Natural killer cell (primary cell): ENCODE measurements at regions not wholly inside any gene's neighbourhood (a gene's known extent, or its start where the extent isn't known, plus 50 kb on each side); places are given as distances from the start of the nearest gene placed in this dataset.
"Not testable (repeated sequence)": the region's sequence is repeated elsewhere in the genome, so short reads cannot be mapped to it uniquely, and the experiment has no call there.

Source experiments
- ATAC-seq, 3 donors: fragments of 150-1000 bp in 2 of 3; fragments of 200-7000 bp in 1 of 3; cut with Tn5 transposase; 1 replicate in 1 of 3; 2 replicates in 2 of 3; pipeline ENCODE4 v1.10.0; 2021; ENCODE audit warnings: mild to moderate bottlenecking in 2 of 3, moderate library complexity in 2 of 3
- DNase-seq, 2 donors: peaks; one replicate each; pipeline versions ENCODE4 v3.0.0 to v3.0.0-alpha.2; 2013 to 2021; ENCODE audit warnings: mixed read lengths in 1 of 2
- H3K27ac ChIP-seq: one replicate; pipeline ENCODE4 v1.5.1; 2013; ENCODE audit warnings: mild to moderate bottlenecking, low read length
- H3K27me3 ChIP-seq: one replicate; pipeline ENCODE4 v1.6.1; 2013; ENCODE audit warnings: low read length; ENCODE audit not compliant: control insufficient read depth, insufficient read depth
- H3K36me3 ChIP-seq: one replicate; pipeline ENCODE4 v1.6.1; 2013; ENCODE audit warnings: low read length; ENCODE audit not compliant: control insufficient read depth, insufficient read depth
- H3K4me1 ChIP-seq: one replicate; pipeline ENCODE4 v1.6.1; 2013; ENCODE audit warnings: low read length; ENCODE audit not compliant: control insufficient read depth, insufficient read depth
- H3K4me3 ChIP-seq: one replicate; pipeline ENCODE4 v1.5.1; 2013; ENCODE audit warnings: low read length
- H3K9me3 ChIP-seq: one replicate; pipeline ENCODE4 v1.6.1; 2013; ENCODE audit warnings: low read length; ENCODE audit not compliant: control insufficient read depth, insufficient read depth
- H3K27ac Mint-ChIP-seq, 2 donors: one replicate each; pipeline ENCODE4 v1.8.0; 2022; ENCODE audit warnings: mild to moderate bottlenecking in 2 of 2, mixed read lengths in 2 of 2, moderate library complexity in 1 of 2
- H3K27me3 Mint-ChIP-seq, 2 donors: one replicate each; pipeline ENCODE4 v1.8.0; 2022; ENCODE audit warnings: low read depth in 2 of 2, mixed read lengths in 2 of 2
- H3K36me3 Mint-ChIP-seq: one replicate; pipeline ENCODE4 v1.8.0; 2022; ENCODE audit warnings: mixed read lengths
- H3K4me1 Mint-ChIP-seq, 2 donors: one replicate each; pipeline ENCODE4 v1.8.0; 2022; ENCODE audit warnings: mixed read lengths in 2 of 2
- H3K4me3 Mint-ChIP-seq: one replicate; pipeline ENCODE4 v1.8.0; 2022; ENCODE audit warnings: mild to moderate bottlenecking, moderate library complexity, mixed read lengths
- H3K9me3 Mint-ChIP-seq, 2 donors: one replicate each; pipeline ENCODE4 v1.8.0; 2022; ENCODE audit warnings: mixed read lengths in 2 of 2
- WGBS: methylation state at CpG from one replicate; pipeline ENCODE4 v1.1.7; 2013; ENCODE audit warnings: missing lambda C conversion rate; ENCODE audit not compliant: insufficient coverage; 5-methylcytosine and 5-hydroxymethylcytosine counted together
- intact Hi-C: fragments of 100-400 bp; cut with micrococcal nuclease; formaldehyde crosslinking; loops from one replicate; pipeline ENCODE4 v1.14.2; 2022
- TF ChIP-seq, protein P1 (sequence below): fragments of 200-600 bp; IDR thresholded peaks from one replicate; pipeline ENCODE4 v1.8.0; 2022; ENCODE audit warnings: antibody characterized with exemption

GRCh38 chr16:46404028-46404427 is 217.2 kb downstream of the SHCBP1 start:
- Mint-ChIP-seq H3K27me3 (no peaks in the 10 kb centered on the region), H3K4me3 (no peak overlapping the region), H3K9me3 (peaks cover 6 to 11% of the 10 kb centered on the region in 2 donors), H3K27ac (no peak overlapping the region), H3K4me1 (no peaks in the 10 kb centered on the region), H3K36me3 (peaks cover 21% of the 10 kb centered on the region)
- Histone ChIP-seq H3K4me1 (no peaks in the 10 kb centered on the region), H3K36me3 (no peaks in the 10 kb centered on the region), H3K27me3 (no peaks in the 10 kb centered on the region), H3K27ac (no peak overlapping the region), H3K4me3 (no peak overlapping the region), H3K9me3 (peaks cover 2% of the 10 kb centered on the region)
- intact Hi-C loops = no loop called here
- DNase-seq (no peak), ATAC-seq (no peak)
- TF ChIP-seq, protein P1, sequence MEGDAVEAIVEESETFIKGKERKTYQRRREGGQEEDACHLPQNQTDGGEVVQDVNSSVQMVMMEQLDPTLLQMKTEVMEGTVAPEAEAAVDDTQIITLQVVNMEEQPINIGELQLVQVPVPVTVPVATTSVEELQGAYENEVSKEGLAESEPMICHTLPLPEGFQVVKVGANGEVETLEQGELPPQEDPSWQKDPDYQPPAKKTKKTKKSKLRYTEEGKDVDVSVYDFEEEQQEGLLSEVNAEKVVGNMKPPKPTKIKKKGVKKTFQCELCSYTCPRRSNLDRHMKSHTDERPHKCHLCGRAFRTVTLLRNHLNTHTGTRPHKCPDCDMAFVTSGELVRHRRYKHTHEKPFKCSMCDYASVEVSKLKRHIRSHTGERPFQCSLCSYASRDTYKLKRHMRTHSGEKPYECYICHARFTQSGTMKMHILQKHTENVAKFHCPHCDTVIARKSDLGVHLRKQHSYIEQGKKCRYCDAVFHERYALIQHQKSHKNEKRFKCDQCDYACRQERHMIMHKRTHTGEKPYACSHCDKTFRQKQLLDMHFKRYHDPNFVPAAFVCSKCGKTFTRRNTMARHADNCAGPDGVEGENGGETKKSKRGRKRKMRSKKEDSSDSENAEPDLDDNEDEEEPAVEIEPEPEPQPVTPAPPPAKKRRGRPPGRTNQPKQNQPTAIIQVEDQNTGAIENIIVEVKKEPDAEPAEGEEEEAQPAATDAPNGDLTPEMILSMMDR = no peak
- WGBS = 76% methylated on average over 16 of the region's 16 CpGs

- H3K27me3 Mint-ChIP-seq, H3K4me1 ChIP-seq, H3K4me3 ChIP-seq, H3K27me3 ChIP-seq, H3K4me3 Mint-ChIP-seq, intact Hi-C loops, H3K36me3 Mint-ChIP-seq, H3K9me3 Mint-ChIP-seq, ATAC-seq, H3K9me3 ChIP-seq, H3K27ac Mint-ChIP-seq, H3K27ac ChIP-seq, H3K4me1 Mint-ChIP-seq, H3K36me3 ChIP-seq: not testable (repeated sequence)
- WGBS = 75% methylated on average over 18 of the region's 18 CpGs
- peak in 1 of 2 donors; percentile 41 for DNase-seq
Measured at GRCh38 chr16:46398559-46398958, 222.6 kb downstream of the SHCBP1 start.

GRCh38 chr16:46396883-46397270 is 224.3 kb downstream of the SHCBP1 start:
- H3K27ac Mint-ChIP-seq, H3K9me3 Mint-ChIP-seq, intact Hi-C loops, DNase-seq, H3K36me3 Mint-ChIP-seq, H3K27me3 Mint-ChIP-seq, H3K4me3 ChIP-seq, H3K27ac ChIP-seq, H3K36me3 ChIP-seq, H3K27me3 ChIP-seq, ATAC-seq, H3K4me1 Mint-ChIP-seq, H3K4me1 ChIP-seq, H3K9me3 ChIP-seq, H3K4me3 Mint-ChIP-seq: not testable (repeated sequence)
- 68% methylated on average over 14 of the region's 18 CpGs for WGBS

DNA sequence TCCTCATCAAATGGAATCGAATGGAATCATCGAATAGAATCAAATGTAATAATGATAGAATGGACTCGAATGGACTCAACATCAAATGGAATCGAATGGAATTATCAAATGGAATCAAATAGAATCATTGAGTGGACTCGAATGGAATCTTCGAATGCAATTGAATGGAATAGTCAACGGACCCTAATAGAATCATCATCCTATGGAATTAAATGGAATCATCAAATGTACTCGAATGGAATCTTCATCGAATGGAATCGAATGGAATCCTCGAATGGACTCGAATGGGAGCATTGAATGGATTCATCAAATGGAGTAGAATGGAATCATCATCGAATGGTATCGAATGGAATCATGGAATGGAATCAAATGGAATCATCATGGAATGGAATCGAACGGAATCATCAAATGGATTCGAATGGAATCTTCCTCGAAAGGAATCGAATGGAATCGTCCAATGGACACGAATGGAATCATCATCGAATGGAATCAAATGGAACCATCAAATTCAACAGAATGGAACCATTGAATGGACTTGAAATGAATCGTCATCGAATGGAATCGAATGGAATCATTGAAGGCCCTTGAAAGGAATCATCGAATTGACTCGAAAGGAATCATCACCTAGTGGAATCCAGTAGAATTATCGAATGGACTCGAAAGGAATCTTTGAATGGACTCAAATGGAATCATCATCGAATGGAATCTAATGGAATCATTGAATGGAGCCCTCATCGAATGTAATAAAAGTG is 224.9 kb downstream of the SHCBP1 start:
- ATAC-seq, H3K27ac ChIP-seq, H3K4me1 Mint-ChIP-seq, H3K27me3 Mint-ChIP-seq, H3K9me3 ChIP-seq, H3K4me1 ChIP-seq, intact Hi-C loops, H3K36me3 Mint-ChIP-seq, H3K9me3 Mint-ChIP-seq, H3K4me3 Mint-ChIP-seq, H3K27me3 ChIP-seq, H3K4me3 ChIP-seq, H3K36me3 ChIP-seq, H3K27ac Mint-ChIP-seq: not testable (repeated sequence)
- peak in 1 of 2 donors; percentile 25 for DNase-seq
- 75% methylated on average over 31 of the region's 31 CpGs for whole genome bisulfite sequencing

- 82% methylated on average over 23 of the region's 23 CpGs for WGBS
- H3K4me1 ChIP-seq, H3K27ac Mint-ChIP-seq, H3K4me3 ChIP-seq, intact Hi-C loops, ATAC-seq, H3K4me1 Mint-ChIP-seq, H3K27me3 Mint-ChIP-seq, H3K27ac ChIP-seq, H3K9me3 ChIP-seq, H3K9me3 Mint-ChIP-seq, H3K27me3 ChIP-seq, H3K36me3 Mint-ChIP-seq, H3K36me3 ChIP-seq, H3K4me3 Mint-ChIP-seq: not testable (repeated sequence)
- peak in 1 of 2 donors; percentile 19 for DNase-seq
Measured at GRCh38 chr16:46395391-46395921, 225.7 kb downstream of the SHCBP1 start.

- 82% methylated on average over 16 of the region's 17 CpGs for WGBS
- H3K4me1 Mint-ChIP-seq, H3K27me3 ChIP-seq, H3K27me3 Mint-ChIP-seq, H3K4me3 ChIP-seq, H3K9me3 ChIP-seq, H3K4me3 Mint-ChIP-seq, H3K4me1 ChIP-seq, H3K9me3 Mint-ChIP-seq, intact Hi-C loops, ATAC-seq, H3K36me3 ChIP-seq, H3K27ac ChIP-seq, H3K36me3 Mint-ChIP-seq, H3K27ac Mint-ChIP-seq: not testable (repeated sequence)
- peak in 1 of 2 donors; percentile 3 for DNase-seq
Measured at GRCh38 chr16:46394963-46395362, 226.2 kb downstream of the SHCBP1 start.

GRCh38 chr16:46394149-46394548 is 227.0 kb downstream of the SHCBP1 start:
- H3K4me1 Mint-ChIP-seq, H3K27me3 Mint-ChIP-seq, H3K4me3 ChIP-seq, H3K27me3 ChIP-seq, ATAC-seq, H3K27ac Mint-ChIP-seq, H3K9me3 ChIP-seq, DNase-seq, intact Hi-C loops, H3K36me3 Mint-ChIP-seq, H3K4me1 ChIP-seq, H3K4me3 Mint-ChIP-seq, H3K27ac ChIP-seq, H3K36me3 ChIP-seq: not testable (repeated sequence)
- 72% methylated on average over 18 of the region's 18 CpGs for WGBS
- peaks cover 9 to 10% of the 10 kb centered on the region in 2 donors for H3K9me3 Mint-ChIP-seq
